ENCODE measurements at regions not wholly inside any gene's neighbourhood (a gene's known extent, or its start where the extent isn't known, plus 50 kb on each side); places are given as distances from the start of the nearest gene placed in this dataset.

DNA sequence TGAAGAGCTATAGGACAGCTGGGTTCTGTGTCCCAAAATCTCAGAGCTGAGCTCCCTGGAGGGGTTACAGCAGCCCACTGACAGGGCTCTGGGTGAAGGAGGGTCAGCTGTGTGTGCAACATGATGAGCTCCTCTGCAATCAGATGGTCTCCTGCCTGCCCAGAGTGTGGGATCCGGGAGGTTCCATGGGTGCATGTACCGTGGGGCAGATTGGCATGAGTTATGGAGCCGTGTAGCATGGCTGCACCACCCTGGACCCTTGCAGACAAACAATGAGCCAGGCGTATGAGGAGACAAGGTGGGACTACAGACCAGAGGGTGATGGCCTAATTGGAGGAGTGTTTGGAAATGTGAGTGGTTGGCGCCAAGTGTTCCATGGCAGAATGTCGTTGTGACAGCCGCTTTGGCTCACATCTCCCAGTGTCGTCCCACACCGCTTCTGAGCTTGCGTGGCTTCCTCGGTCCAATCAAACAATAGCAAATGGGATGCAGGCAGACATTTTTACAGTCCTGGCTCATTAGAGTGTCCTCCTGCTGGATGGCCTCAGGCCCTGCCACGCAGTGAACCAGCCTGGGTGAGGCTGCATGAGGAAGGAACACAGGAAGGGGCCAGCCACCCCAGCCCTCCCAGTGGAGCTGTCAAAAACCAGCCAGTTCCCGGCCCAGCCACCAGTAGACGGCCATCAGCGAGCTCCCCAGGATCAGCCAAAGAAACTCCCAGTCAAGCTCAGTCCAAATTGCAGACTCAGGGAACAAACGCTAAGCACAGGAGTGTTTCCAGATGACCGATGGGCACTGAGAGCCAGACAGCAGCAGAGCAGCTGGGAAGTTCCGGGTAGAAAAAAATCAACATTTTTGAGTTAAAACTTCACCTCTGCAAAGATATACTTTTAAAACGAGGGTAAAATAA, 1066.9 kb downstream of the BRD1 start:
- H3K27me3 ChIP-seq (ENCODE audit: control insufficient read depth, insufficient read depth, low read length): no peaks in the 10 kb centered on the region
- H2BK5ac ChIP-seq (ENCODE audit: low read depth, low read length, poor library complexity, severe bottlenecking): no peak overlapping the region
- no peaks in the 10 kb centered on the region for H3K36me3 ChIP-seq (ENCODE audit: control insufficient read depth, insufficient read depth, low read length)
- H4K91ac ChIP-seq (ENCODE audit: insufficient read depth, low read depth, low read length): no peak overlapping the region
- H3K9me3 ChIP-seq (ENCODE audit: control insufficient read depth, insufficient read depth, low read length): peaks cover 46% of the 10 kb centered on the region
- ChIA-PET CTCF (no interaction called here), POLR2A (ENCODE audit: unreplicated experiment) (no interaction called here)
- no peak overlapping the region for H3K4me3 ChIP-seq (ENCODE audit: insufficient read depth, low read depth, low read length)
- no peak overlapping the region for H2BK120ac ChIP-seq (ENCODE audit: low read depth, low read length)
- no peaks in the 10 kb centered on the region for H3K4me1 ChIP-seq (ENCODE audit: control insufficient read depth, insufficient read depth, low read length)
- DNase-seq (no peak), ATAC-seq (ENCODE audit: low read depth) (no peak)
- no peak overlapping the region for H3K9ac ChIP-seq (ENCODE audit: low read depth, low read length)
- H2AK5ac ChIP-seq (ENCODE audit: low read depth, low read length): no peak overlapping the region
- WGBS, 2 experiments (ENCODE audit: extremely low coverage in 2 of 2, insufficient read length in 1 of 2): 37% methylated on average over 5 of the region's 19 CpGs; no CpG with 5 or more reads in 1 of the 2 experiments
- no TSS peak for BruUV-seq (replicated peaks)
- no peaks in the 10 kb centered on the region for H3K9me1 ChIP-seq (ENCODE audit: insufficient read depth, low read length)
- no peak overlapping the region for H3K4me2 ChIP-seq (ENCODE audit: low read depth, low read length)
- H3K18ac ChIP-seq (ENCODE audit: low read depth, low read length): no peak overlapping the region
- intact Hi-C loops (cut with micrococcal nuclease): no loop called here
- H2AK9ac ChIP-seq (replicated peaks; ENCODE audit: low read depth, low read length, poor library complexity): no peak overlapping the region
- dilution Hi-C loops (cut with HindIII; ENCODE audit: low sequenced_read_pairs, unreplicated experiment): no loop called here
- no peak overlapping the region for H2BK20ac ChIP-seq (ENCODE audit: low read depth, low read length)
- H3K23ac ChIP-seq (ENCODE audit: low read depth, low read length): no peak overlapping the region
- H2BK15ac ChIP-seq (ENCODE audit: low read depth, low read length): no peak overlapping the region
- H3K14ac ChIP-seq (replicated peaks; ENCODE audit: low read depth, low read length): no peak overlapping the region
- H3K56ac ChIP-seq (ENCODE audit: extremely low read depth, insufficient read depth, low read length): no peak overlapping the region
- no peak overlapping the region for H2AFZ ChIP-seq (replicated peaks; ENCODE audit: low read length, poor library complexity)
- no peak overlapping the region for H4K8ac ChIP-seq (ENCODE audit: low read depth in 2 of 2, low read length in 2 of 2)
- TF ChIP-seq POLR2A (IDR thresholded peaks at IDR 0.05; ENCODE audit: low read depth, low read length) (no peak), BHLHE40 (IDR thresholded peaks at IDR 0.05; ENCODE audit: low read depth, low read length) (no peak)
- no peak overlapping the region for H4K5ac ChIP-seq (ENCODE audit: low read depth, low read length)
- H3K79me1 ChIP-seq (ENCODE audit: low read depth in 1 of 2, low read length in 2 of 2): no peaks in the 10 kb centered on the region
- H4K20me1 ChIP-seq (ENCODE audit: insufficient read depth, low read length): no peaks in the 10 kb centered on the region
- in situ Hi-C loops (cut with MboI; ENCODE audit: low sequenced_read_pairs): no loop called here
- H3K4ac ChIP-seq (ENCODE audit: low read depth, low read length): no peak overlapping the region
- H3K27ac ChIP-seq (ENCODE audit: insufficient read depth, low read length): no peak overlapping the region

All from IMR-90 (cell line).